H9 (cell line): ENCODE measurements at regions not wholly inside any gene's neighbourhood (a gene's known extent, or its start where the extent isn't known, plus 50 kb on each side); places are given as distances from the start of the nearest gene placed in this dataset.

Source experiments
- DNase-seq: peaks from one replicate; pipeline ENCODE4 v3.0.0-alpha.2; 2017
- H2AFZ ChIP-seq: one replicate; pipeline ENCODE4 v1.6.1; 2013; ENCODE audit warnings: mild to moderate bottlenecking, low read length, control low read depth, moderate library complexity
- H2AK5ac ChIP-seq: 2 replicates; pipeline ENCODE4 v1.6.1; 2013; ENCODE audit warnings: low read length, control low read depth, mixed read lengths; ENCODE audit not compliant: insufficient read length
- H2BK120ac ChIP-seq: one replicate; pipeline ENCODE4 v1.6.1; 2013; ENCODE audit warnings: low read depth, mild to moderate bottlenecking, low read length, control low read depth, inconsistent platforms; ENCODE audit not compliant: poor library complexity, severe bottlenecking
- H2BK12ac ChIP-seq: 2 replicates; pipeline ENCODE4 v1.6.1; 2013; ENCODE audit warnings: low read length, control low read depth, mixed read lengths, low read depth; ENCODE audit not compliant: insufficient read length
- H2BK15ac ChIP-seq: 2 replicates; pipeline ENCODE4 v1.6.1; 2013; ENCODE audit warnings: low read depth, low read length, control low read depth
- H2BK20ac ChIP-seq: one replicate; pipeline ENCODE4 v1.6.1; 2013; ENCODE audit warnings: low read depth, mild to moderate bottlenecking, low read length, control low read depth, inconsistent platforms; ENCODE audit not compliant: poor library complexity, severe bottlenecking
- H2BK5ac ChIP-seq: 2 replicates; pipeline ENCODE4 v1.6.1; 2013; ENCODE audit warnings: low read length, control low read depth, mixed read lengths; ENCODE audit not compliant: insufficient read length
- H3K14ac ChIP-seq: 2 replicates; pipeline ENCODE4 v1.6.1; 2013; ENCODE audit warnings: low read length, control low read depth; ENCODE audit not compliant: insufficient read depth
- H3K18ac ChIP-seq: 2 replicates; pipeline ENCODE4 v1.6.1; 2013; ENCODE audit warnings: low read depth, mild to moderate bottlenecking, mixed read lengths, low read length, control low read depth; ENCODE audit not compliant: insufficient read length
- H3K23ac ChIP-seq: 2 replicates; pipeline ENCODE4 v1.6.1; 2013; ENCODE audit warnings: low read length, control low read depth, mixed read lengths, low read depth; ENCODE audit not compliant: insufficient read length
- H3K23me2 ChIP-seq: 2 replicates; pipeline ENCODE4 v1.6.1; 2013; ENCODE audit warnings: low read depth, mild to moderate bottlenecking, mixed read lengths, low read length, control low read depth; ENCODE audit not compliant: insufficient read length, poor library complexity, severe bottlenecking
- H3K27ac ChIP-seq: 2 replicates; pipeline ENCODE4 v1.5.1; 2013; ENCODE audit warnings: low read length, control low read depth, mixed read lengths, low read depth; ENCODE audit not compliant: insufficient read length
- H3K27me3 ChIP-seq: 2 replicates; pipeline ENCODE4 v1.6.1; 2013; ENCODE audit warnings: low read length, control low read depth, inconsistent platforms; ENCODE audit not compliant: insufficient read depth
- H3K4ac ChIP-seq: 2 replicates; pipeline ENCODE4 v1.6.1; 2013; ENCODE audit warnings: low read depth, mild to moderate bottlenecking, control low read depth, inconsistent platforms, low read length, moderate library complexity
- H3K4me1 ChIP-seq: 2 replicates; pipeline ENCODE4 v1.6.1; 2013; ENCODE audit warnings: low read length, control low read depth, inconsistent platforms; ENCODE audit not compliant: insufficient read depth
- H3K4me2 ChIP-seq: 2 replicates; pipeline ENCODE4 v1.6.1; 2013; ENCODE audit warnings: low read length, control low read depth, mixed read lengths; ENCODE audit not compliant: insufficient read length, insufficient read depth
- H3K56ac ChIP-seq: 2 replicates; pipeline ENCODE4 v1.6.1; 2013; ENCODE audit warnings: low read depth, mild to moderate bottlenecking, mixed read lengths, low read length, control low read depth; ENCODE audit not compliant: insufficient read length
- H3K79me1 ChIP-seq: 2 replicates; pipeline ENCODE4 v1.6.1; 2013; ENCODE audit warnings: low read depth, mild to moderate bottlenecking, moderate library complexity, low read length, control low read depth, inconsistent platforms; ENCODE audit not compliant: insufficient read depth, poor library complexity, severe bottlenecking
- H3K79me2 ChIP-seq: 2 replicates; pipeline ENCODE4 v1.6.1; 2013; ENCODE audit warnings: low read length, control low read depth, inconsistent platforms; ENCODE audit not compliant: insufficient read depth
- H3K9ac ChIP-seq: 2 replicates; pipeline ENCODE4 v1.6.1; 2013; ENCODE audit warnings: low read length, control low read depth, mixed read lengths; ENCODE audit not compliant: insufficient read length; ENCODE audit errors: extremely low read depth
- H3K9me3 ChIP-seq: one replicate; pipeline ENCODE4 v1.6.1; 2013; ENCODE audit warnings: low read depth, low read length, inconsistent platforms; ENCODE audit not compliant: control insufficient read depth
- H3T11ph ChIP-seq: one replicate; pipeline ENCODE4 v1.6.1; 2013; ENCODE audit warnings: mild to moderate bottlenecking, low read length, control low read depth, inconsistent platforms
- H4K20me1 ChIP-seq: one replicate; pipeline ENCODE4 v1.6.1; 2013; ENCODE audit not compliant: control insufficient read depth, insufficient read length, insufficient read depth
- H4K5ac ChIP-seq: 2 replicates; pipeline ENCODE4 v1.6.1; 2013; ENCODE audit warnings: low read depth, mild to moderate bottlenecking, mixed read lengths, low read length, control low read depth; ENCODE audit not compliant: insufficient read length
- H4K8ac ChIP-seq: replicated peaks from 2 replicates; pipeline ENCODE4 v1.6.1; 2013; ENCODE audit warnings: low read length, control low read depth, mixed read lengths, low read depth; ENCODE audit not compliant: insufficient read length
- H4K91ac ChIP-seq: 2 replicates; pipeline ENCODE4 v1.6.1; 2013; ENCODE audit warnings: low read depth, mild to moderate bottlenecking, moderate library complexity, mixed read lengths, low read length, control low read depth; ENCODE audit not compliant: insufficient read length
- H3K27ac Mint-ChIP-seq, 3 experiments: 2 replicates in 2 of 3; 3 replicates in 1 of 3; pipeline ENCODE4 v1.8.0; 2020 to 2021; ENCODE audit warnings: mixed read lengths in 3 of 3, mild to moderate bottlenecking in 1 of 3, moderate library complexity in 1 of 3
- H3K27me3 Mint-ChIP-seq: 2 replicates; pipeline ENCODE4 v1.8.0; 2021; ENCODE audit warnings: low read depth, mild to moderate bottlenecking, moderate library complexity, mixed read lengths
- H3K36me3 Mint-ChIP-seq, 3 experiments: 2 replicates in 2 of 3; 3 replicates in 1 of 3; pipeline ENCODE4 v1.8.0; 2020 to 2021; ENCODE audit warnings: low read depth in 3 of 3, mixed read lengths in 3 of 3; ENCODE audit not compliant: insufficient read depth in 1 of 3
- H3K4me1 Mint-ChIP-seq, 2 experiments: 2 replicates each; pipeline ENCODE4 v1.8.0; 2020; ENCODE audit warnings: mixed read lengths in 2 of 2
- H3K4me3 Mint-ChIP-seq, 2 experiments: 2 replicates in 1 of 2; 3 replicates in 1 of 2; pipeline ENCODE4 v1.8.0; 2020 to 2021; ENCODE audit warnings: mild to moderate bottlenecking in 2 of 2, mixed read lengths in 2 of 2, moderate library complexity in 1 of 2
- H3K9me3 Mint-ChIP-seq, 2 experiments: 2 replicates in 1 of 2; 3 replicates in 1 of 2; pipeline ENCODE4 v1.8.0; 2020; ENCODE audit warnings: mild to moderate bottlenecking in 2 of 2, mixed read lengths in 2 of 2, moderate library complexity in 1 of 2
- WGBS: extraction: QIAGEN DNeasy Blood & Tissue Kit; methylation state at CpG from one replicate; pipeline ENCODE4 v1.1.7; 2013; ENCODE audit warnings: missing lambda C conversion rate, low lambda C conversion rate, mixed read lengths; ENCODE audit not compliant: insufficient read length; ENCODE audit errors: extremely low coverage; 5-methylcytosine and 5-hydroxymethylcytosine counted together
- TF ChIP-seq, protein P1 (sequence below): fragments of 200-600 bp; sonication (generic); conservative IDR thresholded peaks from 3 replicates; pipeline ENCODE4 v1.8.0; 2021; ENCODE audit warnings: antibody characterized with exemption, mild to moderate bottlenecking

- Histone ChIP-seq H3K23ac (no peak overlapping the region), H3K79me1 (no peaks in the 10 kb centered on the region), H3T11ph (no peak overlapping the region), H3K4me1 (no peaks in the 10 kb centered on the region), H4K8ac (no peak overlapping the region), H3K9me3 (no peaks in the 10 kb centered on the region), H4K20me1 (no peaks in the 10 kb centered on the region), H3K56ac (no peak overlapping the region), H3K4me2 (no peak overlapping the region), H2BK12ac (no peak overlapping the region), H3K4ac (no peak overlapping the region), H2AFZ (no peak overlapping the region), H3K18ac (no peak overlapping the region), H2BK20ac (no peak overlapping the region), H3K14ac (no peak overlapping the region), H3K79me2 (no peaks in the 10 kb centered on the region), H2BK15ac (no peak overlapping the region), H3K23me2 (no peaks in the 10 kb centered on the region), H2AK5ac (no peak overlapping the region), H4K91ac (no peak overlapping the region), H3K27ac (no peak overlapping the region), H3K27me3 (no peaks in the 10 kb centered on the region), H2BK120ac (no peak overlapping the region), H2BK5ac (no peak overlapping the region), H4K5ac (no peak overlapping the region), H3K9ac (no peak overlapping the region)
- H3K4me3 Mint-ChIP-seq, result no peak overlapping the region
- H3K9me3 Mint-ChIP-seq, result no peaks in the 10 kb centered on the region
- TF ChIP-seq, protein P1, sequence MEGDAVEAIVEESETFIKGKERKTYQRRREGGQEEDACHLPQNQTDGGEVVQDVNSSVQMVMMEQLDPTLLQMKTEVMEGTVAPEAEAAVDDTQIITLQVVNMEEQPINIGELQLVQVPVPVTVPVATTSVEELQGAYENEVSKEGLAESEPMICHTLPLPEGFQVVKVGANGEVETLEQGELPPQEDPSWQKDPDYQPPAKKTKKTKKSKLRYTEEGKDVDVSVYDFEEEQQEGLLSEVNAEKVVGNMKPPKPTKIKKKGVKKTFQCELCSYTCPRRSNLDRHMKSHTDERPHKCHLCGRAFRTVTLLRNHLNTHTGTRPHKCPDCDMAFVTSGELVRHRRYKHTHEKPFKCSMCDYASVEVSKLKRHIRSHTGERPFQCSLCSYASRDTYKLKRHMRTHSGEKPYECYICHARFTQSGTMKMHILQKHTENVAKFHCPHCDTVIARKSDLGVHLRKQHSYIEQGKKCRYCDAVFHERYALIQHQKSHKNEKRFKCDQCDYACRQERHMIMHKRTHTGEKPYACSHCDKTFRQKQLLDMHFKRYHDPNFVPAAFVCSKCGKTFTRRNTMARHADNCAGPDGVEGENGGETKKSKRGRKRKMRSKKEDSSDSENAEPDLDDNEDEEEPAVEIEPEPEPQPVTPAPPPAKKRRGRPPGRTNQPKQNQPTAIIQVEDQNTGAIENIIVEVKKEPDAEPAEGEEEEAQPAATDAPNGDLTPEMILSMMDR, result no peak
- H3K36me3 Mint-ChIP-seq, result no peaks in the 10 kb centered on the region
- no CpG with 5 or more reads among the region's 3 CpGs for WGBS
- H3K27me3 Mint-ChIP-seq, result peaks cover under 1% of the 10 kb centered on the region; the same call in 1 of the 2 replicates
- H3K4me1 Mint-ChIP-seq, result no peaks in the 10 kb centered on the region
- peak overlapping the region in 1 of 3 experiments; percentile 50; a peak in 2 of 7 replicates for H3K27ac Mint-ChIP-seq
- DNase-seq, result no peak
These were observed 1089.5 kb downstream of the BCL11B start for GRCh38 chr14:98182393-98183055.
